HG02763 (cell line): ENCODE measurements at regions not wholly inside any gene's neighbourhood (a gene's known extent, or its start where the extent isn't known, plus 50 kb on each side); places are given as distances from the start of the nearest gene placed in this dataset.

Experiments used
- ATAC-seq: cut with Tn5 transposase; IDR thresholded peaks from one replicate; pipeline ENCODE4 v1.9.1; 2021; ENCODE audit warnings: mild to moderate bottlenecking, moderate library complexity; ENCODE audit not compliant: unreplicated experiment

DNA sequence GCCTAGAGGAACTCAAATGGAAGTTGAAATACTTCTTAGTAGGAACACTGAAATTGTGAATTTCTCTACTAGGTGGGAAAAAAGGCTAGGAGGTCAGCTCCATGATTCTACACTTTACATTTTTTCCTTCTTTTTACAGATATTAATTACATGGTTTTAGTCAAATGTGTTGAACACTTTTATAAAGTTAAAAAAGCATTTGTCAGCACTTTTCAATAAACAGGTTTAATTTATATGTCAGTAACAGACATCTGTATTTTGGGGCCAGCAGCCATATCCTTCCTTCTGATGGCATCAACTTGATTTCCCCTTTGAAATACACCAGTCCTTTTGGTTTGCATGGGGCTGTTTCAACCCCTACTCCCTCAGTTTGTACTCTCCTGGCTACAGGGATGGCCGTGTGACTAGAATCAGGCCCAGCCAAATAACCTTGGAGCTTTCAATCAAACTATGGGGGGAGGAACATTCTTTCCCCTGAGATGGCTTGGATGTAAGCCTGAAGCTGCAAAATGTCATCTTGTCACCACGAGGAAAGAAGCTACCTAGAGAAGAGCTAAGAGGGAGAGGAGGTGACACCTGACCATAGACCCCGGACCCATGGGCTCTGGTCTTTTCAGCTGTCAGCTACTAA, 171.0 kb upstream of the NEBL start:
- ATAC-seq: no peak

DNA sequence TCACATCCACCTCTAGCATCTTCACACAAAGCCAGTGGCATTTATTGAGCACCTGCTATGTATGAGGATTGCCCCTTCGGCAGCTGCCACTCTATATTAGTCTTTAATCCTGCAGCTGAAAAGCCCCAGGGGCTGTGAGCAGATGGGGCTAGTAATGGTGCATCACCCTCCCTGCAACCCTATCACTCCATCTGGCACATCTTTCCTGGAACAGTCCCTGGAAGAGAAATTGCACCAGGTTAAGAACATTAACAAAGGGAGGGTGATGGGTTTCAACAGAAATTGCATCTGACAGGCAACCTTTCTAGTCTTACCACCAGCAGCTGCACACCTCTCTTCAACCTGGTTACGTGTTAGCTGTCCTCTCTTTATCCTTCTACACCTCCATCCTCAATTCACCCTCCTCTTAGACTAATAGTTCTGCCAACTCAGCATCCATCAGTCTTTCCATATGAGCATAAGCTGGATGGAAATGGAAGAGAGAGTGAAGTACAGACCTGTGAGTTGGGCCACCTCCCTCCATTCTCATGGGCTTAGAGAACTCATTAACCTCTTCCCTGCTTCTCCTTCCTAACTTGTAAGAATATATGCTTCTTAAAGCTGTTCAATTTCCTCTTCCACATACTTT, 168.6 kb upstream of the NEBL start:
- ATAC-seq: no peak

DNA sequence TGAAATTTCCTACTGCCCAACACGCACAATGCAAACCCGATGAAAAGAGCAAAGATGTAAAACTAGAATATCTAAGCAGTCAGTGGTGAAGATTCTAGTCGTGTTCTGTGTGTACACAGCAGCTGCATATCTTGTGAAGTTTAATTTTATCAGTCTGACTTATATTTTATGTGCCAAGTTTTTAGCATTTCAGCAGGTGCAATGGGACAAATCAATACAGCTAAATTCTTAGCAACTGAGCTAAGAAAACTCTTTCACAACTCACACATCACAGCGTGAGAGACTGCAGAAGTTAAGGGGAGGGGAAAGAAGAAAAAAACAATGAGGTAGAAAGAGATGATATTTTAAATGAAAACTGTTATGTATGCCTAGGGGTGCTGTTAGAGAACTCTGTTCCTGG, 164.9 kb upstream of the NEBL start:
- ATAC-seq: no peak

DNA sequence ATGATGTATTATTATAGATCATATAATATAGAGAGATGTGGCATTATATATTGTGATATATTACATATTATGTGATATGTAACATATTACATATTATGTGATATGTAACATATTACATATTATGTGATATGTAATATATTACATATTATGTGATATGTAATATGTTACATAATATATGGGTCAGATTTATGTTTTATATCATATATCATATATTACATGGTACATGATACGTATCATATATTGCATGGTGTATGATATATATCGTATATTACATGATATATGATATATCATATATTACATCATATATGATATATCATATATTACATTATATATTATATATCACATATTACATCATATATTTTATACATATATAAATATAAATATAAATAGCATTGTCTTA, 164.1 kb upstream of the NEBL start:
- ATAC-seq: no peak

DNA sequence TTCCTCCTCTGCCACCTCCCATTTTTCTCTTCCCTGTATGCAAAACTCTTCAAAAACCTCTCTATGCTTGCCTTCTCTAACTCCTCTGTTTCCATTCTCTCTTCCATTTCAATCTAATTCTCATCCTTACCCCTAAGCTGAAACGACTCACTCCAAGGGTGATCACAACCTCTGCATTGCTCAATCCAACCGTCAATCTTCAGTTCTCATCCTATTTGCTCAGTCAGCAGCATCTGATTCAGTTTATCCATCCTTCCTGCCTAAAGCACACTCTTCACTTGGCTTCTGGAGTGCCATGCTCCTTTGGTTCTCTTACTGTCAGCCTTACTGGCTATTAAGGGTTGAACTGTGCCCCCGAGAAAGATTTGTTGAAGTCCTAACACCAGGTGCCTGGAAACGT, 163.5 kb upstream of the NEBL start:
- ATAC-seq: no peak

DNA sequence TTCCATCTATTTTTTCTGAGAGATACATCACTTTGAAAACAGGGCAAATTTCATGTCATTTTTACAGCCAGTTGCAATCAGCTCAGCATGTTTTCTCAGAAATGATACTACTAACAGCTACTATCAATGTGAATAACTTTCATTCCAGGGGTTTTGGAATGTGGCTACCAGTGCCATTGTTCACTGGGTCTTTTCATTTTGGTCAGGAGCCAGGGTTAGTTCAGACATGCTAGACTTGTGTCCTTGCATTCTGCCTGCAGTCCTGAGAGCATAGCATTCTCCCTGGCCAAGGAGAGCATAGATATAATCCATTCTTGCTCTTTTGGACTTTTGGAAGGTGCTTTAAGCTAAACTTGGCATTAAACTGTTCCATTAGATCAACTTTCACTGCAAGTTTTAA, 160.9 kb upstream of the NEBL start:
- ATAC-seq: no peak

DNA sequence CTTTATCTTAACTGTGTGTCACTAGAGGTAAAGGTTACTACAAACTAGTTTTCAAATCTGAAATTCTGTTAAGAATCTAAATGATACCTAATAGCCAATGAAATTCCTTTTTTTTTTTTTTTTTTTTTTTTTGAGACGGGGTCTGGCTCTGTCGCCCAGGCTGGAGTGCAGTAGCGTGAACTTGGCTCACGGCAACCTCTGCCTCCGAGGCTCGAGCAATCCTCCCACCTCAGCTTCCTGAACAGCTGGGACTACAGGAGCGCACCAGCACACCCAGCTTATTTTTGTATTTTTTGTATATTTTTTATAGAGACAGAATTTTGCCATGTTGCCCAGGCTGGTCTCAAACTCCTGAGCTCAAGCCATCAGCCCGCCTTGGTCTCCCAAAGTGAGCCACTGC, 160.3 kb upstream of the NEBL start:
- ATAC-seq: no peak

DNA sequence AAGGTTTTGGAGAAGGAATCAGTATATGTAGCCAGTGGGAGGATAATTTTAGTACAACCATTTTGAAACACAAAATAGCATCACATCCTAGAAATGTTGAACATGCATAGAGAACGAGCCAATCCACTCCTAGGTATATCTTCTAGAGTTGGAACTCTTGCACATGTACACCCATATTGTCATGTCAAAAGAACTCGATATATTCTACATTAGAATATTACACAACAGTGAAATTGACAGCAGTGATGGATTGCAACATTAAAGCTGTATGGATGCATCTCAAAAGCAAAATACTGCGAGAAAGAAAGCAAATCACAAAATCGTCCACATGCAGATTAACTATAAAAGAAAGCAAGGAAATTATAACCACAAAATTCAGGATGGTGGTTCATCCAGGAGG, 159.3 kb upstream of the NEBL start:
- ATAC-seq: no peak

DNA sequence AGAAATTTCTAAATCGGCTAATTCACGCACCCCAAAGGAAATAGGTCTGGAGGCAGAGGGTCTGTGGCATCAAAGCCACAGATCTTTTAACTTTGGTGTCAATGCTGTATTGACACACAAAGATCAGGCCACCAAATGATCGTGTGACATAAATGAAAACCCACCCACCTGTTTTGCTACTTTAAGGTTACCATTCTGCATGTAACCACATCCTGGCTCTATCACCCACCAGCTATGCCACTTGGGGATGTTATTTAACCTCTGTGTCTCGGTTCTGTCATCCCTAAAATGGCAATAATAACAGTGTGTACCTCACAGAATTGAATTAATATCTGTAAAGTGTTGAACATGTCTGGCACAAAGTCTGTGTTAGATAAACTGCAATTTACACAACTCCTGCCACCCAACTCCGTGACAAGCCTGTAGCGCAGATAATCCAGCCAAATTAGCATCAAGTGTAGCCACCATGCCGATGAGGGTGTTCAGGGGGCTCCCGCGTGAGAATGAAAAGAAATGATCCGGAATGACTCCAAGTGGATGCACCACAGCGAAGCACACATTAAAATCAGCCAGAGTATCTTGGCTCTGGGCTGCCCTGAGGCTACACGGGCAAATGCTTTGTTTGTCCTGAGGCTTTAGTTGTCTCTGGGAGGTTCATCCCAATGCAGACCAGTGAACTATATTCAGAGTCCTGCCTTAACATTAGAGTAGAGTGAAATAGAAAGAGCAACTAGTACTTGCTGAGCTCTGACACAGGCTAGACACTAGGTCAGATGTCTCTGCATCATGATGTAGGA, 158.4 kb upstream of the NEBL start:
- ATAC-seq: no peak

DNA sequence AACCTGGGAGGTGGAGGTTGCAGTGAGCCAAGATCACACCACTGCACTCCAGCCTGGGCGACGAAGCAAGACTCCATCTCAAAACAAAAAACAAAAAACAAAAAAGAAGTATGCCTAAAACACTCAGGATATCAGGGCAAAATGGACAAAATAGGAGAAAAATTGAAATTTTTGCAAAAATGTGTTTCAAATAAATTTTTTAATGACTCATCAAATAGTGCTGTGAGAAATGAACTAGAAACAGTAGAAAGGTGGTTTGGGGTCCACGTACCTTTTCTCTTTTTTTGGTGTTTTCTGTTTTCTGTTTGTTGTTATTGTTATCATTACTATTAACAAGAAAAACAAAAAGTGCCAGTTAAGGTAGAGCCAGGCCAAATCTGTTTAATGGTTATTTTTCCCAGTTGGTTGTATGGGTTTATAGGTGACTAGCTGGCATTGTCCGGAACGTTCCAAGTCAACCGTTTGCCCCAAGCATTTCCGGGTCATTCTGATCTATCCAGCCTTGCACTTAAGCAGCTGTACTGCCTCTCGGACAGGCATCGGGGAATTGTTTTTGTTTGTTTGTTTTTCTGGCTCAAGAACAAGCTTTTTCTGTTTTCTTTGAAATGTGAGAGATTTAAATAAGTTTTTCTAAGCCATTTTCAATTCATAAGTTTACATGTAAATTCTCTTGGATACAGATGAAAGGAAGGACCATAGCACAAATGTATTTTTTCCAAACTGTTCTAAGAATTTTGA, 157.0 kb upstream of the NEBL start:
- no peak for ATAC-seq

DNA sequence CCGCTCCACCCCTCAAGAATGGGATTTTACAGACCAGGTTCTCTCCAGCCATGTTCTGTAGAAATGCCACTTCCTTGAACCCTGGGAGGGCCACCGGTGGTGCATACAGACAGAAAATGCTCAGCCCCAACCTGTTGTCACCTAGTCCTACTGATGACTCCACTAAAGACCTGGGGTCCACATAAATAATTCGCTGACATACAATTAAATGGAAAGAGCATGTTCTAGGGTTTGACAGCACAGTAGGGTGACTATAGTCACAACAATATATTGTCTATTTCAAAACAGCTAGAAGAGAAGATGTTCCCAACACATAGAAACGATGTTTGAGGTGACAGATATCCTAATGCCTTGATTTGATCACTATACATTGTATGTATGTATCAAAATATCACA, 155.6 kb upstream of the NEBL start:
- no peak for ATAC-seq

DNA sequence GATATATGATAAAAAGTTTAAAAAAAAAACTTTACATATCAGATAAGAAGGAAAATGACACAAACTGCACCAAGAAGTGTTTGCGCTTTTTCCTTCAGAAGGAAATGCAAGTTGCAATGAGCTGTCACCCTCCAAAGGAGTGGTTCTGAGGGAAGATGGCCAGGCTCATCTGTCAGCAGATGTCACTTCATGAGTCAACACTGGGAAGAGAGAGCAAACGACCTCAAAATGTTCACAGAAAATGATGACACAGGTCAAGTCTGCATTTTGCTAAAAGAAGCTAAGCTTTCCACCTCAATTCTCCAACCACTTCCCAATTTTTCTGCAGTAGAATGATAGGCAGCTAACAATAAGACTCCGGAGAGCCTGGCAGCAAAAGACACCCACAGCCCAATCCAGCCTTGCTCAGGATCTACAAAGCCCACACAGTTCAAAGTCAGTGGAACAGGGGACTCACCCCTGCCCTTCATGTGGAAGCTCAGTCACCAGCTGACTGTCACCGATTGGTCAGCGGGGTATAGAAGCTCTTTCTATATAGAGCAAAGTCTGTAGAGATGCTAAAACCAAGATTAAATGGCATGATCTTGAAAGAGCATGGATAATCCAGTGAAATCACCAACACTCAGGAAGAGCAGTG, 155.1 kb upstream of the NEBL start:
- ATAC-seq: no peak

DNA sequence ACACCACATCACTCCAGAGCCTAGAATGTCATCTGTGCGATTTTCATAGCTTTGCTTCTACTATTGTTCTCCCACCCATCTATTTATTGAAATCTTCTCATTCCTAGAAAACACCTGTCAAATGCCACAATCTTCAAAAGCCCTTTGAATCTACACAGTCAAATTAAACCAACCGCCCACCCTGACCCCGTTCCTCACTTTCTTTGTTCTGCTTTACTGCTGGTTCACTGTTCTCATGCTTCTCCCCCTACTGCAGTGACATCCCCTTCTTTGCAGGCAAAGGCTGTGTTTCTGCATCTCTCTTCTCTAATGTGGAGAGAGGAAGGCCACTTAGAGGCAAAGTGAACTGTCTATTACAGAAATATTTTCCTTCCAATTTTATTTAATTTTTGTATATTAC, 152.4 kb upstream of the NEBL start:
- no peak for ATAC-seq

DNA sequence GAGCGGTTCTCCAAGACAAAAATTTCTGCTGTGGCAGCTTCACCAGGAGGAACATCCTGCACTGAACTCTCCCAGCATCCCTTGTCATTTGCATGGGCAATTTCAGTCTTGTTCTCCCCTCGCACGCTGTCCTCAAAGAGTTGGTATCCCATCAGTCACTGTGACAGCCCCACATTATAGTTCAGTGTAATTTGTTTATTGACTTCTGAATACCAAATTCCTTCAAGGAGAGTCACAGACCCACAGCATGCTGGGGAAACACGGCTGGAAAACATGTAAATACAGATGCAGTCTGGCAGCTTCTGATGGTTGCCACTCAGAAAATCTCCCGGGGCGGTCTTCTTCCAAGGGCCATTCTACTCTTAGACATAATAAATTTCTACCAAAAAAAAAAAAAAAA, 151.0 kb upstream of the NEBL start:
- no peak for ATAC-seq

DNA sequence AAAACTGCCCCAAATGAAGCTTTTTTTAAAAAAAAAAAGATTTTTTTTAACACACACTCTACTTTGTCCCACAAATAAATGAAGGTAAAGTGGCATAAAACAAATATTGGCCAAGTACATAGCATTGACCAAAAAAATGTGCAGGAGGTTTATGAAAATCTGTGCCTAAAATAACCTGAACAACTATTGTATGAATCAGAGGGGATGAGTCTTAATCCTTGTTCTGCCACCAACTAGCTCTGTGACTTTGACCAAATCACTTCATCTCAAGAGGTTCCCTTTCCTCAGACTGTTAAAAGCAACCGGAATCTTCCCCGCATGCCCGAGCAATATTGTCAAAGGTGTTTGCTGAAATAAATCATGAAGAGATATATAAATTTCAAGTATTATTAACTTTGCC, 150.4 kb upstream of the NEBL start:
- ATAC-seq: no peak

DNA sequence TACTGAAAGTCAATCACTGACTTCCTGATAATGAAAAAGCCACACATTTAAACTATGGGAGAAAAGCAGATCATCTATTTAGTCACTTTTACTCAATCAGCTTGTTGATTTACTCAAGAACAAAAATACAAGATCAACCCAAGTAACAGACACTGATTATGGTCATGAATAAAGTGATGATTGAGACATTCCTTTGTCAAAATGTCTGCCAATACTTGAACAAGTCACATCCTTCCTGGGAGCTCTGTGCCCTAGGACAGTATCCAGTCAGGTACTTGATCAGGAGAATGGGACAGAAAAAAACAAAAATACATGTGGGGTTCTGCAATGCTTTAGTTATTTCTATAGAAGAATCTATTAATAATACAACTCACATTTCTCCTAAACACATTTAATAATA, 150.0 kb upstream of the NEBL start:
- ATAC-seq: no peak

DNA sequence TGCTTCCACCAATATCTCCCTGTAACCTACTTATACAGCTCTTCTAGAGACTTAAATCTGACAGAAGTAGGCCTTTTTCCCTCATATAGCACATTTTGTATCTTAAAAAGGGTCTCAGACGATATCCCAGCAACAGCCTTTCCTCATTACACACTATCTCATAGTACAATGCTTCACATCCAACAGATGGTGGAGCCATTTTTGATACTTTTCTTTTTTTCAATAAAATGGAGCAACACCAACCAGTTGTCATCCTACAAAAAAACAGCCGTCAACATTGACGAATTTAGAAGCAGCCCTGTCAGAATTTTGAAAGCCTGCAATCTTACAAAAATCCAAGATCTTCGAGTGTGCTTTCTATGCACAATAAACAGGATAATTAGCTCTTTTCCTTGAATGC, 145.9 kb upstream of the NEBL start:
- no peak for ATAC-seq

DNA sequence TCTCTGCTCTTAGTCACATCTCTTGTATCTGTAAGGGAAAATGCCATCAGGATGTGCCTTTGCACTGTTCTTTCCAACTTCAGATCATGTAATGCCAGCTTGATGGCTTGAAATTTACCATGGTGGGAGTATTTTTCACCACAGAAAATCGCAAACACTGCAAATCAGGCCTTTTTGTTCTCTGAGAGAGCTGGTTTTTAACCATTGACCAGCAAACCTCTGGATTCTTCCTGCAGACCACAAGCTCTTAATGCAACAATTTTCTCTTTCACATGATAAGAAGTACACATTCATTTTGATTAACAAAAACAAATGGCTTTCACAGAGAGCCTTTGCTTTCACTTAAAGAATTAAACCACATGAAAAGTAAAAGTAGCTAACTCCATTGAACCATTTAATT, 145.4 kb upstream of the NEBL start:
- no peak for ATAC-seq

DNA sequence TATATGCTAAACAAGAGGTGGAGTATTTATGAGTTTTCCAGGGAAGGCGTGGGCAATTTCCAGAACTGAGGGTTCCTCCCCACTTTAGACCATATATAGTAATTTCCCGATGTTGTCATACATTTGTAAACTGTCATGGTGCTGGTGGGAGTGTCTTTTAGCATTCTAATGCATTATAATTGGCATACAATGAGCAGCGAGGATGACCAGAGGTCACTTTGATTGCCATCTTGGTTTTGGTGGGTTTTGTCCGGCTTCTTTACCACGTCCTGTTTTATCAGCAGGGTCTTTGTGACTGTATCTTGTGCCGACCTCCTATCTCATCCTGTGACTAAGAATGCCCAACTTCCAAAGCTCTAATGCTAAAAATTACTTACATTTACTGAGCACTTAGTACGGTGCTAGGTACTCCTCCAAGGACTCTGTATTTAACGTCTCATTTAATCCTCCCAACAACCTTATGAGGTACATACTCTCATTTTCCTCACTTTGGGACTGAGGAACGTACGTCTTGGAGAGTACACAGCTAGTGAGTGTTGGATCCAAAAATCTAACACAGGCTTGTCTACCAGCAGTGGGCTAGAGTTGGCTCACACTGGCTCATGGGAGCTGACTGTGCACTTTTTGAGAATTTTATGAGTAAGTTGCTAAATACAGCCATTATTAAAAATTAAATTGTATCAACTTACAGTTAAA, 144.8 kb upstream of the NEBL start:
- no peak for ATAC-seq

DNA sequence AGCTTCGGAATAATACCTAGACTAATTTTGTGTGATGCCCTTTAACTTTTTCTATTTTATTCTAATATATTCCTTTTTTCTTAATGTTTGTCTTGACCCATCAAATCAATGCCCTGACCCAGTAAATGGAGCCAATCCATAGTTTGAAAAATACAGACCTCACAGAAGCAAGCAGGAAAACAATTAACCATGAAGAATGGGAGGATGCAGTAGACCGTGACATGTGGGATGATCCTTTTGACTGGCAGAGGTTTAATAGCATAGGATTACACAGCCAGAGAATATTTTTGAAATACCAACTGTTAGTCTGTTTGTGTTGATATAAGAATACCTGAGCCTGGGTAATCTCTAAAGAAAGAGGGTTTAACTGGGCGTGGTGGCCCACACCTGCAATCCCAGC, 142.6 kb upstream of the NEBL start:
- ATAC-seq: no peak

DNA sequence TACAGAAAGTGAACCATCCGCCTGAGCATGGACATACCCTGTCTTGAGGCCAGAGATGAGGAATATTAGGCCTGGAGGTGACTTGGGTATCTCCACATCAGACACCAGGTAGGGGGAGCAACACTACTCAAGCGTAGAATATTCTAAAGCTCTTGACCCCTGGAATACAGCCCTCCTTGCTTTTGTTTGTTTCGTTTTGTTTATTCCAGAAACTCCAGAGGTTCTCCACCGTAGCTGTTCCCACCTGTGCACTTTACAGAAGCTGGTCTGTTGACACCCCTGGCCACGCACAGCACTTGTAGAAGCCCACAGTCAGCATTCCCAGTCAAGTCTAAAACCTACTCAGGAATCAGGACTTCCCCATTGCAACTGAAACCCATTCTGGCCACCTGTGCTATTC, 139.6 kb upstream of the NEBL start:
- no peak for ATAC-seq
